ENCODE measurements at regions not wholly inside any gene's neighbourhood (a gene's known extent, or its start where the extent isn't known, plus 50 kb on each side); places are given as distances from the start of the nearest gene placed in this dataset.

DNA sequence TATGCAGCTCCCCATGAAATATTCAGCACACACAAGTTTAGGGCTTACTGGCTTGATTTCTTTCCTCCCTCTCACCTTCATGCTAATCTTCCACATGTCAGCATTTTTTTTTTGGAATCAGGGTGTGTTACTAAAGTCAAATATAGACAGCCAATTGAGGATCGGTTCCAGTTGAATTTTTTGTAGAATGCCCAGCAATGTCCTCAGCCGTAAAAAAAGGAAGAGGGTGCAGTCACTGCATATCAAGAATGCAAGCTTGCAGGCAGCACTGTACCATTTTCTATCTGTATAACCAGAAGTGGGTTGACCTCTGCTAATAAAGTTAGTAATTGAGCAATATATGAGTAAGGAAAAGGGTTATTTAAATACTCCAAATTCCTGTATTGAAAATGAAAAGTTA lies 51.4 kb upstream of the CHMP2B start:
- H3K4me3 ChIP-seq = no peak overlapping the region
- no peak for DNase-seq

DNA sequence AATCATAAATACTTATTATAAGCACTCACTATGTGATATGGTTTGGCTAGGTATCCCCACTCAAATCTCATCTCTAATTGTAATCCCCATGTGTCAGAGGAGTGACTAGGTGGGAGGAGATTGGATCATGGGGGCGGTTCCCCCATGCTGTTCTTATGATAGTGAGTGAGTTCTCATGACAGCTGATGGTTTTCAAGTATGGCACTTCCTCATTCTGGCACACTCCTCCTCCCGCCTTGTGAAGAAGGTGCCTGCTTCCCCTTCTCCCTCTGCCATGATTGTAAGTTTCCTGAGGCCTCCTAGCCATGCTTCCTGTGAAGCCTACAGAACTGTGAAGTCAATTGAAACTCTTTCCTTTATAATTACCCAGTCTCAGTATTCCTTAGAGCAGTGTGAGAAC lies 53.3 kb upstream of the CHMP2B start:
- no peak for ATAC-seq
- intact Hi-C loops (cut with DNase I) = no loop called here
- no peak for DNase-seq

More for the DNA sequence above, 51.4 kb upstream of the CHMP2B start:
- Histone ChIP-seq H3K4me1 (no peaks in the 10 kb centered on the region), H3K27ac (no peak overlapping the region), H3K27me3 (no peaks in the 10 kb centered on the region), H3K9me3 (no peaks in the 10 kb centered on the region), H3K36me3 (no peaks in the 10 kb centered on the region)
- no peak for ATAC-seq
- no peak for TF ChIP-seq CTCF (IDR thresholded peaks at IDR 0.05)
- intact Hi-C loops (cut with DNase I) = no loop called here

GRCh38 chr3:87173071-87173470 lies 54.0 kb upstream of the CHMP2B start:
- no peaks in the 10 kb centered on the region for H3K4me1 ChIP-seq
- no peak for DNase-seq

More for the DNA sequence above, 53.3 kb upstream of the CHMP2B start:
- H3K9me3 ChIP-seq = no peaks in the 10 kb centered on the region
- no peak overlapping the region for H3K27ac ChIP-seq
- H3K27me3 ChIP-seq = no peaks in the 10 kb centered on the region
- H3K4me3 ChIP-seq = no peak overlapping the region
- no peak for TF ChIP-seq CTCF (IDR thresholded peaks at IDR 0.05)
- H3K4me1 ChIP-seq = no peaks in the 10 kb centered on the region
- no peaks in the 10 kb centered on the region for H3K36me3 ChIP-seq

GRCh38 chr3:87167628-87168456 lies 59.3 kb upstream of the CHMP2B start:
- DNase-seq = peak in 2 of 4 donors; percentile 66 to 68
- H3K4me1 ChIP-seq = no peaks in the 10 kb centered on the region
- ATAC-seq = peak; percentile 70
- no peaks in the 10 kb centered on the region for H3K27me3 ChIP-seq
- no peaks in the 10 kb centered on the region for H3K36me3 ChIP-seq
- intact Hi-C loops (cut with DNase I) = loop anchor here in 1 of 2 donors (5.0 kb wide), 1 partner anchor 396 kb away; no protein-coding TSS in a partner anchor
- H3K4me3 ChIP-seq = peak overlapping the region in 1 of 2 donors; percentile 4
- TF ChIP-seq CTCF (IDR thresholded peaks at IDR 0.05) = peak; percentile 48 to 66
- no peaks in the 10 kb centered on the region for H3K9me3 ChIP-seq
- no peak overlapping the region for H3K27ac ChIP-seq

More at GRCh38 chr3:87173071-87173470, 54.0 kb upstream of the CHMP2B start:
- no peak overlapping the region for H3K27ac ChIP-seq
- H3K36me3 ChIP-seq = no peaks in the 10 kb centered on the region
- TF ChIP-seq CTCF (IDR thresholded peaks at IDR 0.05) = no peak
- ATAC-seq = no peak
- no peak overlapping the region for H3K4me3 ChIP-seq
- intact Hi-C loops (cut with DNase I) = no loop called here
- H3K27me3 ChIP-seq = no peaks in the 10 kb centered on the region
- H3K9me3 ChIP-seq = no peaks in the 10 kb centered on the region

DNA sequence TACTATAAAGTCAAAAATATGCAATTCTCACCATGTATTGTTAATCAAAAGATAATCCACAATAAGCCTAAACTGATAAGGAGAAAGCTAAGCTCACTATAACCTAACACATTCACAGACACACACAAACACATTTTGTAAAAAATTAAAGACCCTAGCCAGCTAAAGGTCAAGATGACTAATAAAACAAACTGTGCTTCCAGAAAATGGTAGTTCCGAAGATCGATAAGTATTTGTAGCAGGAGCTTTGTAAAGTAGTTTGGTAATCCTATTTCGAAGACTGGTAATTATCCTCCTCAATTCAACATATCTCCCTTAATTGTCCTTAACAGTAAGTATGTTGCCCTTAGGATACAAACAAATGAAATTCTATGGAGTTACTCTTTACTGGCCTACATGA lies 62.9 kb upstream of the CHMP2B start:
- Histone ChIP-seq H3K36me3 (no peaks in the 10 kb centered on the region), H3K9me3 (no peaks in the 10 kb centered on the region), H3K4me3 (no peak overlapping the region), H3K27me3 (no peaks in the 10 kb centered on the region), H3K4me1 (no peaks in the 10 kb centered on the region), H3K27ac (no peak overlapping the region)
- intact Hi-C loops (cut with DNase I) = no loop called here
- ATAC-seq = no peak
- no peak for TF ChIP-seq CTCF (IDR thresholded peaks at IDR 0.05)
- DNase-seq = no peak
